ENCODE measurements at regions not wholly inside any gene's neighbourhood (a gene's known extent, or its start where the extent isn't known, plus 50 kb on each side); places are given as distances from the start of the nearest gene placed in this dataset.
"Not testable (repeated sequence)": the region's sequence is repeated elsewhere in the genome, so short reads cannot be mapped to it uniquely, and the experiment has no call there.

- TF ChIP-seq CTCF (IDR thresholded peaks at IDR 0.05; ENCODE audit: low read depth, low read length); EZH2phosphoT487 (IDR thresholded peaks at IDR 0.05; ENCODE audit: low read depth): not testable (repeated sequence)
Measured at GRCh38 chr3:162708942-162709706, 1212.5 kb downstream of the OTOL1 start.

Measured in OCI-LY3 (cell line).